Activated CD8-positive, alpha-beta memory T cell treated with anti-CD3 and anti-CD28 coated beads for 4 hours (primary cell): ENCODE measurements at regions not wholly inside any gene's neighbourhood (a gene's known extent, or its start where the extent isn't known, plus 50 kb on each side); places are given as distances from the start of the nearest gene placed in this dataset.
"Not testable (repeated sequence)": the region's sequence is repeated elsewhere in the genome, so short reads cannot be mapped to it uniquely, and the experiment has no call there.

ENCODE experiments used
- DNase-seq, 2 donors: peaks; one replicate each; pipeline ENCODE4 v3.0.0-alpha.2; 2020; ENCODE audit warnings: low read depth in 2 of 2

- DNase-seq = no peak
Measured at GRCh38 chr10:42986633-42987032, 90.2 kb upstream of the RET start.

DNA sequence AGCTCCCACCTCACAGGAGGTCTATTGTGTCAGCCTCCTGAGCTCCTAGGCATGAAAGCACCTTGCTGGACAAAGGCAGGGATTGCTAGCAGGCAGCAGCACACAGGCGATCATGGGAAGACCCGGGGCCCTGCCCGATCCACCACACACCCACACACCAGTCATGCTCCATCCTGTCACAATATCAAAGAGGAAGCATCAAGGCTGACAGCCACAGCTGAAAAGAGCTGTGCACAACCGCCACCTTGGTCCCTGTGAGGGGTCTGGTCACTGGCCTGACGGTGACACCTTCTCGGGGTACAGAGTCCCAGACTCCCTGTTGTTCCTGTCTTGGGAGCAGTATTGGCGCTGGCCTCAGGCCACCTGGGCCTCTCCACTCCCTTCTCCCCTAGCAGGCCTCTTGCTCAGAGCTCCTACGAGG, 89.7 kb upstream of the RET start:
- no peak for DNase-seq

- DNase-seq = no peak
Measured at GRCh38 chr10:42987575-42987974, 89.3 kb upstream of the RET start.

GRCh38 chr10:42988069-42988468, 88.8 kb upstream of the RET start:
- no peak for DNase-seq

DNA sequence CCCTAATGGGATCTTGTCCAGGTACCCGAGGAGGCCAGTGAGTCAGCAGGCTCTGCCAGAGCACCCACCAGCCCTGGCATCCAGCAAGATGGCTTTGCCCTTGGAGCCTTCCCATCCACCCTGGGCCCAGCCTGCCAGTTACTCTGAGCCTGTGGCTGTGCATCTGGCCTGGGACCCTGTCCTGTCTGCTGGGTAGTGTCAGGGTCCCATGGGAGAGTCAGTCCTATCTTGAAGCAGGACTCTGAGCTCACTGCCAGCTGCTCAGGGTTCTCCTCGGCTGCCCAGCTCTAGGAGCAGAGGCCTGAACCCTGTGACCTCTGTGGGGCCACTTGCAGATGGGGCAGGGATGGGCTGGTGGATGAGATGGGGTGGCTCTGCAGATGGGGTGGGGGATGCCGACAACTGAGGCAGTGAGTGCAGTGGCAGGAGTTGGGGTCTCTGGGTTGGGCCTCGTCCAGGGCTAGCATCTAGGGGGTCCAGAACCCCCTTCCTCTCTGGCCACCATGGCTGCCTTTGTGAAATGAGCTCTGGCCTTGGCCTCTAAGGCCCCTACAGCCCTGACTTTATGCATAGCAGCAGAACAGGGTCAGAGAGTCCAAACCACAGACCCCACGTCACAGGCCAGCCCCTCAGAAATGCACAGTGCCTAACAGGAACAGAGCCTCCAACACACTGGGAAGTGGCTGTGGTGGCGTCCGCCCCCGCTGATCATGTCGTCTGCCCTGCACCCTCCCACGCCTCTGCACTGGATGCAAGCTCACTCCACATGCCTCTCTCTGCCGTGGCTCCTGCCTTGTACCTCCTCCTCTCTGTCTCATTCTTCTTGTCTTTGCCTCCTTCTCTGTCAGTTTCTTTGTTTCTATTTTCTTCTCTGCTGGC, 88.1 kb upstream of the RET start:
- no peak for DNase-seq

DNA sequence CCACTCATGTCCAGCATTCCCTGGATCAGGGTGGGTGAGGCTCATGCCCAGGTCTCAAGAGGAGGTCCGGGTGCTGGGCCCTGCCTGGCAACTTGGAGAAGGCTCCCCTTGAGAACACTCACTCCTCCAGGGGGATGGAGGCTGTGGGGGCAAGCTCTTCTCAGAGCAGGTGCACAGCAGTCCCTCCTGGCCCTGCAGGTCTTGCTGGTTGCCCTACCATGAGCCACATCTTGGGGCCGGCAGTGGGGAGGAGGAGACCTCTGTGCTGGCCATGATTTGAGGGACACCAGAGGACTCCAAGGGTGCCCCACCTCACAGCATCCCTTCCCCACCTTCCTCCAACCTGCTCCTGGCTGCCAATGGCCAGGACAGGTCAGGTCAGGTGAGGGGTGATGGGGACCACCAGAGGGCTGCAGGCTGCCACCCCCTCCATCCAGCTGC, 87.4 kb upstream of the RET start:
- no peak for DNase-seq

DNA sequence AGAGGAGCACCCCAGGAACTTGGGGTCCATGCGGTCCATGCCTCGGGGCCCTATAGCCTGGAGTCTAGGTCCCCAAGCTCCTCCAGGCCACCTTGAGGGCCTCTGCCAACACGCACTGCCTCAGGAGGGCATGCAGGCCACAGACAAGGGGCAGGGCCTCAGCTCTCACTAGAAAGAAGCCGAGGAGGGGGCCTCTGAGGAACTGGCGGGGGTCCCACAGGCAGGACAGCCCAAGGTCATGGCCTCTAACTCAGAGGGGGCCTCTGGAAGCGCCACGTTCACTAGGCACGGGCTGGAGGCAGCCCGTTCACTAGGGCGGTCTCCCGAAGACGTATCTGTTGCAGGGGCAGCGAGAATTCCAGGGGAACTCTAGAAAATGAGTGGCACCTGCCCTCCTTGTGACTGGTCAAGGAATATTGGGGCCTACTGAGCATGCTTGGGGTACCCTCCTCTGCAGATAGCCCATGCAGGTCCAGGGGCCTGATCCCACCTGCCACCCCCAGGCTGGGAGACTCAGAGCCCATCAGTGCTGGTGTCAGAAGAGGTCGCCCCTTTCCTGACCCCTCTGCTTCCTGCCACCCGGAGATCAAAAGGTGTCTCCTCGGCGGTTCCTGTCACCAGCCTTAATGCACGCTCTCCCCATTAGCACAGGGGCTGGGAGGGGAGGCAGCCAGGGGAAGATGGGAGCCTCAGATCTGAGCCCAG, 86.7 kb upstream of the RET start:
- DNase-seq = no peak

DNA sequence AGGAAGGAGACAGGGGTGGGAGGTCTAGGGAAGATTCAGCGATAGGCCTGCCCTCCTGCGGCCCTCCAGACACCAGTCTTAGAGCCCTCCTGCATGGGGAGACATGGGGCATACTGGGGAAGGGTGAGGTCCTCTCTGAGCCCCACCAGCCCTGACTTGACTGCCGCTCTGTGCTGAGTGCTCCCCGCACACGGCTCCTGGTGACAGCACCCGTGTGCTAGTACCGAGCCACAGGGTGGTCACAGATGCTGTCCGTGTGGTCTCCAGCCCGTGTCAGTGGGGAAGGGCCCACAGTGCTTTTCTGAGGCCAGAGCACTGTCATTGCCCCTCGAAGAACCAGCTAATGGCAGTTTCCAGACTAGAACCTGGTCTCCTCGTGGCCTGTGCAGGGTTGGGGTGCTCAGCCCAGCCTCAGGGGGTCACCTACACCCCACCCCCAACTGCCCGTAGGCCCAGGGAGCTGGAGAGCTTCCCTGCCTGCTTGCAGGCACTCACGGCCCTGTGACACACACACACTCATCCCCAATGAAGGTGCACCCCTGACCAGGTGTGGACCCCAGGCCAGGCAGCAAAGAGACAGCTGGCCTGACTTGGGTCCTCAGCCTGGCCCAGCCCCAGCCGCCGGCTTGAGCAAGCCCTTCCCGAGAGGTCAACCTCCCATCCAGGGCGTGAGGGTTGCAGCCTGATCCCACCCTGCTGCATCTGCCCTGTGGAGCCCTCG, 86.0 kb upstream of the RET start:
- no peak for DNase-seq

DNA sequence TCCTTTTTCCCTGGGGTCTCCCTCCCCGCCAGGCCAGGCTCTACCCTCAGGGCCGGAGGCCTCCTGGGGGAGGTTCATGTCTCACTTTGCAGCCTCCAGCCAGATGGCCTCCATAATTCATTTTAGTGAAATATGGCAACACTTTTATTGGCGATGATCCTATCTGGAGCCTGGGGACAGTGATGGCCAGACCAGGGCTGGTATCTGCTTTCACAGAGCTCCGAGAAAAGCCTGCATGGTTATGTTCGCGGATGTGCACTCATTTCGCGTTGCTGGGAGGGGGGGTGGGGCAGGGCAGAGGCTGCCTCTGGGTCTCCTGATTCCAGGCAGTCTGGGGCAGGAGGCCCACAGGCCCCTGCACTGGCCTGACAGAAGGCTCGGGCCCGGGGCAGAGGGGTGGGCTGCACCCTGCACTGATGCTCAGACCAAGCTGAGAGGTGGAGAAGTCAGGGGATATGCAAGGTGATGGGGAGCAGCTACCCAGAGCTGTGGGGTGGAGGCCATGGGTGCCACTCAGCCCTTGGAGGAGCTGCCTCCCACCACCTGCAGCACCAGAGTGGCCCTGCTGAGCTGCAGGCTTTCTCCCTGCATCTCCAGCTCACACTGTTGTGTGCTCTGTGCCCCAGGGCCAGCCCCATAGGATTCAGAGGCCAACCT, 85.3 kb upstream of the RET start:
- no peak for DNase-seq

GRCh38 chr10:42992156-42992956, 84.5 kb upstream of the RET start:
- no peak for DNase-seq

- no peak for DNase-seq
Measured at GRCh38 chr10:42992957-42993390, 83.9 kb upstream of the RET start.

DNA sequence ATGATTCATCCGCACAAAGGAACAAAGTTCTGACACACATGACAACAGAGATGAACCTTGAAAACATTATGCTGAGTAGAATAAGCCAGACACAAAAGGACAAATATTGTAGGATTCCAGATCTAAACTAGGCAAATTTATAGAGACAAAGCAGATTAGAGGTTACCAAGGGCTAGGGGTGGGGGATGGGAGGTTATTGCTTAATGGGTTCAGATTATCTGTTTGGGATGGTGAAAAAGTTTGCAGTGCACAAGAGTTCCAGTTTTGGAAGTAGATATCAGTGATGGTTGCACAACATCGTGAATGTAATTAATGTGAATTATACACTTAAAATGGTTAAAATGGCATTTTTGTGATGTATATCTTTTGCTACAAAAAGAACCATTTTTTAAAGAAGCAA, 82.0 kb upstream of the RET start:
- DNase-seq = not testable (repeated sequence)

- no peak for DNase-seq
Measured at GRCh38 chr10:42995537-42995936, 81.3 kb upstream of the RET start.

- no peak for DNase-seq
Measured at GRCh38 chr10:42996588-42996987, 80.3 kb upstream of the RET start.

DNA sequence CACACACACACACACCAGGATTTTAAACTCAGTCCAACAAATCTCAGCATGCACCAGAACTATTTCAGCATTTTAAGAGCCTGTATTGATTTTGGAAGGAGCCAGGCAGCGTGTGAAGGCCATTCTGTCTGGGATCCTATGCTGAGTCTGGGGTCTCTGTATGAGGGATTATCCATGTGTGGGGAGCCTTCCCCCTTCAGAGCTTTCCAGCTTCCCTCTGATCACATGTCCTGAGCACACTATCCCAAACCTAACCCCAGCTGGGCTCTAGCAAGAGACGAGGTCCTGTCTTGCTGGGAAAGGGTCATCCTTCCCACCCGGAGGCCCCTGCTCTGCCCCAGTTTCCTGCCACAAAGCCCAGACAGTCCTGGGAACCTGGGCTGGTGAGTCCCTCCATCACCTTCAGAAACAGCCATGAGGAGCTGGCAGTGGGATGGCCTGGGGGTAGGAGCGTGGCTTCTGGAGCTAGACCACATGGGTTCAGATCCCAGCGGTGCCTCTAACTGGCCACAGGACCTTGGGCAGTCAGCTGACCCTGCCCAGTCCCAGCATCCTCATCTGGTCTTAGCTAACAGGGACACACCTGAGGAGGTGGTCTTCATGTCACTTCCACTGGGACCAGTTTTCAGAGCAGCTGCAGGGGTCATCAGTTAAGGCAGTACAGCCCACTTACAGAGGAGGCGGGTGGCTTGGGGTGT, 79.6 kb upstream of the RET start:
- DNase-seq = no peak

GRCh38 chr10:42997849-42998165, 79.1 kb upstream of the RET start:
- no peak for DNase-seq

- no peak for DNase-seq
Measured at GRCh38 chr10:42998481-42999384, 78.1 kb upstream of the RET start.

DNA sequence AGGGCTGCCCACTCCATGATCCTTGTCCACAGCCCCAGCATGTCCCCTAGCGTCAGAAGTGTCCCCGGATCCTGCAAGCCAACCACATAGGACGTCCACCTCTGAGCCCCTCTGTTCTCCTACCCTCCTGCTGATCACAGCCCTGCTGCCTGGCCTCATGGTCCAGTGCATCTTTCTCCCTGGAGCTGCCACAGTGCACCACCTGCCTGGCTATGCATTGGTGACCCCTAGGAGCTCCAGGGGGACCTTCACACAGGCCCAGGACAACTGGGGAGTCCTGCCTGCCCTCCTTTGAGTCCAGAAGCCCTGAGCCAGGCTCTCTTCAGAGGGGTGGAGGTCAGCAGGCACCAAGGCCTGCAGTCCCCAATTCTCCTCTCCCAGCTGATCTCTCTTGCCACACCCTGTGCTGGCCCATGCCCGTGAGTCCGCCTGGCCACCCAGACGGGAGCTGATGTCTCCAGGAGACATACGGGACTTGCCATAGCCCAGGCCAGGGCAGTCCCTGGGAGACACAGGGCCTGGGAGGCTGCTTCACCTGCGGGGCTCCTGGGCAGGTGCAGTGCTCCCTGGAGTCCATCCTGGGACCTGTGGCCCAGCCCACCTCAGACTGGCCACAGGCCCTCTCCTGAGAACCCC, 77.4 kb upstream of the RET start:
- no peak for DNase-seq

- no peak for DNase-seq
Measured at GRCh38 chr10:43000021-43000411, 76.9 kb upstream of the RET start.
